C4-2B (cell line): ENCODE measurements at regions not wholly inside any gene's neighbourhood (a gene's known extent, or its start where the extent isn't known, plus 50 kb on each side); places are given as distances from the start of the nearest gene placed in this dataset.

ENCODE experiments used
- H3K27ac ChIP-seq: fragments of 450-650 bp; 2 replicates; pipeline ENCODE4 v1.5.1; 2017
- CTCF ChIP-seq: fragments of 450-650 bp; conservative IDR thresholded peaks from 2 replicates; pipeline ENCODE4 v1.5.1; 2017; ENCODE audit warnings: mild to moderate bottlenecking
- ZFX ChIP-seq: fragments of 450-650 bp; IDR thresholded peaks from 2 replicates; pipeline ENCODE4 v1.6.1; 2017

- H3K27ac ChIP-seq = no peak overlapping the region
- TF ChIP-seq CTCF (no peak), ZFX (no peak)
Observed at GRCh38 chr2:167480232-167480985, 592.1 kb downstream of the XIRP2 start.

GRCh38 chr2:167478196-167478595 lies 589.9 kb downstream of the XIRP2 start:
- TF ChIP-seq CTCF = no peak
- no peak for TF ChIP-seq ZFX
- H3K27ac ChIP-seq = no peak overlapping the region

GRCh38 chr2:167475791-167476190 lies 587.5 kb downstream of the XIRP2 start:
- TF ChIP-seq CTCF = no peak
- no peak for TF ChIP-seq ZFX
- H3K27ac ChIP-seq = no peak overlapping the region

GRCh38 chr2:167471734-167472133 lies 583.5 kb downstream of the XIRP2 start:
- no peak overlapping the region for H3K27ac ChIP-seq
- TF ChIP-seq CTCF = no peak
- TF ChIP-seq ZFX = no peak

GRCh38 chr2:167471332-167471731 lies 583.1 kb downstream of the XIRP2 start:
- H3K27ac ChIP-seq = no peak overlapping the region

GRCh38 chr2:167462379-167462778 lies 574.1 kb downstream of the XIRP2 start:
- H3K27ac ChIP-seq = no peak overlapping the region
- TF ChIP-seq ZFX (no peak), CTCF (no peak)

More at GRCh38 chr2:167471332-167471731, 583.1 kb downstream of the XIRP2 start:
- TF ChIP-seq ZFX = no peak
- TF ChIP-seq CTCF = no peak

- TF ChIP-seq CTCF (no peak), ZFX (no peak)
- no peak overlapping the region for H3K27ac ChIP-seq
Observed at GRCh38 chr2:167454036-167454435, 565.8 kb downstream of the XIRP2 start.
